HG03378 (cell line): ENCODE measurements at regions not wholly inside any gene's neighbourhood (a gene's known extent, or its start where the extent isn't known, plus 50 kb on each side); places are given as distances from the start of the nearest gene placed in this dataset.
A peak's percentile ranks its signal among the peaks of the same experiment; 100 is the strongest.

ENCODE experiments used
- ATAC-seq: cut with Tn5 transposase; IDR thresholded peaks from one replicate; pipeline ENCODE4 v1.9.1; 2021; ENCODE audit warnings: mild to moderate bottlenecking, moderate library complexity; ENCODE audit not compliant: unreplicated experiment

DNA sequence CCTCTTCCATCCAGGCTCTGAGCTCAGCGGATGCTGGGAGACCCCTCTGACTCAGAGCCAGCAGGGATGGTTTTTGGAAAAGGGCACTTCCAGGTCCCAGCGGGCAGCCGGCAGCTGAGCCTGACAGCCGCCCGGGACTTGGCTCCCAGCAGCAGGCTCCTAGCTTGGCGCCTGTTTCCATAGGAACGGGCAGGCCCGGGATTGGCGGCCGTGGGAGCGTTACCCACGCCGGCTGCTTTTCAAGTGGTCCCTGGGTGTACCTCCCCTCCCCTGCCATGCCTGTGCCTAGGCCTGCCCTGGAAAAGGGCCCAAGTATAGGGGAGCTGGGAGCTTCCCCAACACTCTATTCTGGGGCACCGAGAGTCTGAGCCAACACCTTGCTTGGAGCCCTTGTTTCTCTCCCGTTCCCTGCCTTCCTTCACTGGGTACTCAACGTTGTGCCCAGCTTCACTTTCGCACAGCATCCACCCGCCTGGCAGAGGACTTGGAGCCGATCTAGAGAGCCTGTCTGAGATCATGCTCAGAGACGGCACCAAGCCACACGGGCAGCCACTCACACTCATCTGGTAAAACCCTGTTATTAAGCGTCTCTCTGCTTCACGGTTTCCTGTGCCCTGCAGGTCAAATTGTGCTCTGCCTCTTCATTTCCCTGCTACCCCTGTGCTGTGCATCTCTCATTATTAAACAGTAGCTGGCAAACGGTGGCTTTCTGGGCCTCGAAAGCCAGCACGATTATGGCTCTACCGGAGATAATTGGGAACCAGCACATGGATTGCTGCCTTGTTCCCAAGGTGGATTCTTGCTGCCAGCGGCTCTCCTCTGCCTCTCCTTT, 521.5 kb downstream of the BCOR start:
- no peak for ATAC-seq

DNA sequence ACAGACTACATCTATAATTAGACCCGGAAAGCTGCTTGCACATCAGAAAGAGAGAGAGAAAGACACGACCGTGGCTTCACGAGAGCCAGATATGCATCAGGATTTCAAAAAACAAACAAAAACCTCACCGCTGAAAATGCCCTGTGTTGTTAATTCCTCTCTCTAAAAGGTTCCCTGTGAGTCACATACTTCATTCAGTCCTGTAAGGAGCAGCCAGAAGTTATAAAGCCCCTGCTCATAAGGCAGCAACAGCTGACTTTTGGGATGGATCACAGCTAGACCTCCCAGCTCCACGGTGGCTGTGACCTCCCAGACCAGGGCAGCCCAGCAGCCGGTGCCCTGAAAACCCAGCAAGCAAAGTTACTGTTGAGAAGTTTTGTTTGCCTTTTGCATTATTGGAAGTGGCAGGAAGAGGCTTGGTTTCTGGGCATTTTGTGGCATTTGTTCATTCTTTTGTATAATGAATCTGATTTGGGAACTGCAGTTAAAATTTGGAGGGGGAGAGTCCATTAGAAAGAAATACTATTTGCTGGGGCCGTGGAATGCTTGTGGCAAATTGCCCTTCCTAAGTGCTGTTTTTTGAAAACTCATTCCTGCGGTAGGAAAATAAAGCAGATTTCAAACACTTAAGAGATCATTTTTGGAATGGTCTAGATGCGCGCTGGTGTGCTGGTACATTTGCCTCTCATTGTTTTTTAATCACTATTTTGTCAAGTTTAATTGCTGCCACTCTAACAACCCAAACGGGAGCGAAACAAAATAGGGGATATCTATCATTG, 520.4 kb downstream of the BCOR start:
- no peak for ATAC-seq

DNA sequence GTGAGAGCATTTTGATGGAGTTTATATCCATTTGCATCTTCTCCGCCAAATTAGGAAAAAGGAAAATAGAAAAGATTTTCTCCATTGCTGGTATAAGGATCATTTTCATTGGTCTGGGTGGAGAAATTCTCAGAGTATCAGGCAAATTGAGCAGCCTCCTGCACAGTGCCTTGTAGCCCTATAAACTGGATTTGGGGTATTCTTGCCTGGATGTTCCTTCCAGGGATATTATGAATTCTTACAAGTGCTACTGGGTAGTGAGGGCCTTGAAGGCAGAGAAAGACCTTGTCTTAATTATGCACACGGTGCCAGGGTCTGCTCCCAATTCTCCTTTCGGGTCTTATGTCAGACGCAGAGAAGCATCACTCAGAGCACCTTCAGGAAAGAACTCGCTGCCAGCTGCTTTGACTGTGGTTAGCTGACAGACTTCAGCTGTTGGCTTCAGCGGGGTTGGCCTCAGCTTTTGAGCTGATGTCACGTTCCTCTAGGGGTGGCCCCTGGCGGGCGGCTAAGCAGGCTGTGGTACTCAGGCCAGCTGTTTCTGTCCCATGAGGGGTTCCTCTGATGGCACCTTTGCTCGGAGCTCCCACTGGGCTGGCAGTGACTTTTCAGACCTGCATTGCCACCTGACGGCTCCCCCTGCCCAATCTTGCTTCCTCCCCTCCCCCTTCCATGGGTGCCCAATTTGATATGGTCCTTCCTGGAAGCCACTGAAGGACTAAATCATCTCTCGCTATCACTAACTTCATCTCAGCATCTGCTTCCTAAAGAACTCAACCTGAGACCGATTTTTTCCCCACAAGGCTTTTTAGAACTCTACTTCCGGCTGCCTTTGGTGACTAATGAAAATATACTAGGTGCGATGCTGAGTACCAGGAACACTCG, 519.5 kb downstream of the BCOR start:
- peak; percentile 92 for ATAC-seq

GRCh38 chrX:39580043-39580442, 517.7 kb downstream of the BCOR start:
- ATAC-seq, result no peak

DNA sequence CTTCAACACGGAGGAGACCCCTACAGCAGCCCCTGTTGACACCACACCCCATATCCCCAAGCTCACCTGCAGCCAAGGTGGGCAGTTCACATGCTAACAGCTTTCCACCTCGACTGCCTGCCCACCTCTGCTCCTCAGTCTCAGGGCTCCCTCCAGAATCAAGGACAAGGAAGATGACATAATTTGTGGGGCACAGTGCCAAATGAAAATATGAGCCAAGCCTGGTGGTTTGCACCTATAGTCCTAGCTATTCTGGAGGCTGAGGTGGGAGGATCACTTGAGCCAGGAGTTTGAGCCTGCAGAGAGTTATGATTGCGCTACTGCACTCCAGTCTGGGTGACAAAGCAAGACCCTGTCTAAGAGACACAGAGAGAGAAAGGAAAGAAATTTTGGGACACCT, 516.3 kb downstream of the BCOR start:
- no peak for ATAC-seq

- ATAC-seq, result no peak
These were observed 515.7 kb downstream of the BCOR start for GRCh38 chrX:39582091-39582490.

DNA sequence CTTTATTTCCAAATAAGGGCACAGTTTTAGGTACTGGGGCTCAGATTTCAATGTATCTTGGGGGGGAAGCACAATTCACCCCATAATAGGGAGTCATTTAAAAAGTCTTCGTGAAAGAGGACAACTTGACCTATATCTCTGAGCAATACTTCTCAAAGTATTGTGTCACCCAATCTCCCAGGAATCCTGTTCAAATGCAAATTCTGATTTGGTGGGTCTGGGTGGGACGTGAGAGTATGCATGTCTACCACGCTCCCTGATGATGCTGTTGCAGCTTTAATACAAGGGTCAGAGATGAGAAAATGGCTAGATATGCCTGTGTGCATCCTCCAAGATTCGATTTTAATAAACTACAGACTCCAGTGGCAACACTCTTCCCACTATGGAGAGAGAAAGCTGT, 514.8 kb downstream of the BCOR start:
- ATAC-seq, result no peak

- ATAC-seq, result no peak
These were observed 511.9 kb downstream of the BCOR start for GRCh38 chrX:39585808-39586207.

GRCh38 chrX:39586359-39586758, 511.4 kb downstream of the BCOR start:
- ATAC-seq, result no peak

DNA sequence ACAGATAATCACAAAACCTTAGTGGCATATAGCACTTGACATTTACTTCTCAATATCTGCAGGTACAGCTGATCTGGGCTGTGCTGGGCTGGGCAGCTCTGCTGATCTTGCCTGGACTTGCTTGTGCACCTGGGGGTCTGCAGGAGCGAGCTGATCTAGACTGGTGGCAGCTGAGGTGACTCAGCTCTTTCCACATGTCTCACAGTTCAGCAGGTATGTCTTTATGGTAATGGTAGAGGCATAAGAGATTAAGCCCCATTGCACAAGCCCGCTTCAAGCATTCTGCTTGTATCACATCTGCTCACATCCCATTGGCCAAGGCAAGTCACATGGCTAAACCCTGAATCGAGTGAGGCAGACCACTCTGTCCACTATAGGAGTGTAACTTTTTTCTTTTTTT, 506.7 kb downstream of the BCOR start:
- ATAC-seq, result no peak

GRCh38 chrX:39592776-39593175, 505.0 kb downstream of the BCOR start:
- no peak for ATAC-seq

GRCh38 chrX:39595977-39596376, 501.8 kb downstream of the BCOR start:
- no peak for ATAC-seq

GRCh38 chrX:39596437-39596836, 501.3 kb downstream of the BCOR start:
- ATAC-seq, result no peak

- no peak for ATAC-seq
These were observed 498.4 kb downstream of the BCOR start for GRCh38 chrX:39599339-39599738.

- no peak for ATAC-seq
These were observed 497.5 kb downstream of the BCOR start for GRCh38 chrX:39600222-39600621.

DNA sequence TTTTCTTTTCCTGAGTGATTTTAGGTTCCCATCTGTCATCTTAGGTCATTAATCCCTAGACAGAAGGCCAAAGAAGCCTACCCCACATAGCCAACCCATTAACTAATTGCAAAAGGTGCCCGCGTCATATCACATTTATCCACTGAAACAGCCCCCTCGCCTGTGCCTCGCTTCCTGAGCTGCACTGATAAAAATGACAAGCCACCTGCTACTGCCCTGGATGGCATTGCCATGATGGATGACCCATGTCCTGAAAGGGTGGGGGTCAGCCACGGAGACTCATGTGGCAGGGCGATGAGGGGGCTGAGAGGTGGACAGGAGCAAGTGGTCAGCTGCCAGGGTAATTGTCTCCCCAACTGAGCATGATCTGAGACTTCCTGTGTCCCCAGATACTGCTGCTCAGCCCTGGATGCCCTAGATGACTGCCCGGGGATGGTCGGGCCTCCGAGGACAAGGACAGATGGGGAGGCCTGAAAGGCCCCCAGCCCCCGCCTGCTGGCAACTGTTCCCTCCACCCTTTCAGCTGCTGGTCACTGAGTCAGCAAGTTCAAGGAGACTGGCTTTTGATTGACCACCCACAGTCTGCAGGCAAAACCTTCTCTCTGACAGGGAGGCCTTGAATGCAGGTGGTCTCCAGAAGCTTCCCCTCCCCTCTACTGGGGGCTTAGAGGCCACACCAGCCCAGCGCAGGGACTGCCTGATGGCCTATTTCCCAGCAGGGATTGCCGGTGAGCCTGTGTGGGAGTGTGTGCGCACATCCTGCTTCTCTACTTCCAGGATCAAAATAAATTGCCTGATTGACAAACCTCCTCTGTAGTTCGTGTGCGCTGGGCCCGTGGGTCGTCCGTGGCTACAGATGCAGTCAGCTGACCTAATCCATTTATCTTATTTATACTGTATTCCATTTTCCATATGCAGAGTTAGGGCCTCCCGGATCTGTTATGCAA, 496.3 kb downstream of the BCOR start:
- ATAC-seq, result no peak

- ATAC-seq, result no peak
These were observed 495.6 kb downstream of the BCOR start for GRCh38 chrX:39602195-39602594.

GRCh38 chrX:39603230-39603629, 494.5 kb downstream of the BCOR start:
- no peak for ATAC-seq

GRCh38 chrX:39605183-39605582, 492.6 kb downstream of the BCOR start:
- no peak for ATAC-seq

DNA sequence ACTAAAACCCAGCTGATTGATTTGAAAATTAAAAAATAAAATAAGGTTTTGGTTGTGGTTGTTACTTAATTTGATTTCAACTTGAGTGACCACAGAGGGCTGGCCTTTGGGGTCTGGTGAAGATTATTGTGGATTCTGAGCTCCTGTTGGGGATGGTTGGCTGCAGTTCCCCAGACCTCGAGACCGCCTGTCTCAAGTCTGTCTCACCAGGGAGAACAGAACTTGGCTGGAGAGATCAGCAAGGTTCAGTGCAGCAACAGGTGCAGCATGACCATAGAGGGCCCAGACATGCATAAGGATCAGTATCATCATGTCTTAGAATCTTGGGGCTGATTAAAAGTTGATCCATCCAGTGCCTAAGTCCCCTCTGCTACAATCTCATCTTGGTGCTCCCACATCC, 491.9 kb downstream of the BCOR start:
- no peak for ATAC-seq
